Esophagus muscularis mucosa (tissue), 4 donors: ENCODE measurements at regions not wholly inside any gene's neighbourhood (a gene's known extent, or its start where the extent isn't known, plus 50 kb on each side); places are given as distances from the start of the nearest gene placed in this dataset.

Experiments used
- DNase-seq: peaks from one replicate; pipeline ENCODE4 v3.0.0-alpha.2; 2017; ENCODE audit errors: extremely low spot score
- H3K27ac ChIP-seq, 4 donors: fragments of 200-600 bp; sonication (generic); replicated peaks in 1 of 4; 1 replicate in 3 of 4; 2 replicates in 1 of 4; pipeline ENCODE4 v1.5.1; 2016 to 2019; ENCODE audit warnings: mild to moderate bottlenecking in 1 of 4
- H3K27me3 ChIP-seq, 4 donors: fragments of 200-600 bp; sonication (generic); one replicate each; pipeline versions ENCODE4 v1.5.1 to v1.6.0; 2016 to 2019
- H3K36me3 ChIP-seq, 4 donors: fragments of 200-600 bp; sonication (generic); one replicate each; pipeline ENCODE4 v1.5.1; 2016 to 2019
- H3K4me1 ChIP-seq, 4 donors: fragments of 200-600 bp; sonication (generic); one replicate each; pipeline ENCODE4 v1.5.1; 2016 to 2019
- H3K4me3 ChIP-seq, 4 donors: fragments of 200-600 bp; sonication (generic); 1 replicate in 2 of 4; 2 replicates in 2 of 4; pipeline ENCODE4 v1.5.1; 2016 to 2019; ENCODE audit warnings: mild to moderate bottlenecking in 4 of 4, moderate library complexity in 1 of 4
- H3K9me3 ChIP-seq, 4 donors: fragments of 200-600 bp; sonication (generic); 1 replicate in 3 of 4; 2 replicates in 1 of 4; pipeline ENCODE4 v1.5.1; 2016 to 2019
- CTCF ChIP-seq, 3 experiments: fragments of 200-600 bp in 2 of 3; fragments of 450-650 bp in 1 of 3; sonication (generic) in 2 of 3; IDR thresholded peaks; one replicate each; pipeline ENCODE4 v1.5.1; 2017 to 2019; ENCODE audit warnings: antibody characterized with exemption in 3 of 3, mild to moderate bottlenecking in 2 of 3, moderate library complexity in 1 of 3
- EP300 ChIP-seq: sonication (generic); formaldehyde crosslinking; IDR thresholded peaks from one replicate; pipeline ENCODE4 v1.6.1; 2017; ENCODE audit warnings: antibody characterized with exemption
- POLR2A ChIP-seq: fragments of 450-650 bp; IDR thresholded peaks from one replicate; pipeline ENCODE4 v1.6.1; 2017; ENCODE audit warnings: antibody characterized with exemption, moderate library complexity, mild to moderate bottlenecking, low read depth
- POLR2AphosphoS5 ChIP-seq, 2 donors: sonication (generic); formaldehyde crosslinking; IDR thresholded peaks; one replicate each; pipeline ENCODE4 v1.6.1; 2017; ENCODE audit warnings: antibody characterized with exemption in 2 of 2
- WGBS: methylation state at CpG from one replicate; pipeline ENCODE4 v1.1.5; 2018; 5-methylcytosine and 5-hydroxymethylcytosine counted together
- intact Hi-C: fragments of 100-400 bp; cut with DNase I; formaldehyde crosslinking; loops from one replicate; pipeline ENCODE4 v1.15.1; 2023

GRCh38 chr2:103788951-103789350 lies 1027.1 kb downstream of the TMEM182 start:
- peaks cover 0 to 11% (median 3%) of the 10 kb centered on the region in 4 donors for H3K4me1 ChIP-seq
- peaks cover 0 to 4% (median 0%) of the 10 kb centered on the region in 4 donors for H3K27me3 ChIP-seq
- no peaks in the 10 kb centered on the region for H3K36me3 ChIP-seq
- no peaks in the 10 kb centered on the region for H3K9me3 ChIP-seq
- 22% methylated on average over 2 of the region's 2 CpGs for WGBS
- H3K4me3 ChIP-seq, result no peak overlapping the region
- intact Hi-C loops, result no loop called here
- H3K27ac ChIP-seq, result no peak overlapping the region
- TF ChIP-seq POLR2AphosphoS5 (IDR thresholded peaks at IDR 0.05) (no peak), EP300 (no peak), CTCF (IDR thresholded peaks at IDR 0.05) (no peak), POLR2A (no peak)
- no peak for DNase-seq

GRCh38 chr2:103789381-103790095 lies 1027.7 kb downstream of the TMEM182 start:
- no peaks in the 10 kb centered on the region for H3K36me3 ChIP-seq
- peaks cover 0 to 7% (median 0%) of the 10 kb centered on the region in 4 donors for H3K27me3 ChIP-seq
- 26% methylated on average over 3 of the region's 3 CpGs for WGBS
- H3K27ac ChIP-seq, result no peak overlapping the region
- intact Hi-C loops, result no loop called here
- TF ChIP-seq EP300 (no peak), POLR2AphosphoS5 (IDR thresholded peaks at IDR 0.05) (no peak), CTCF (IDR thresholded peaks at IDR 0.05) (no peak), POLR2A (no peak)
- H3K4me1 ChIP-seq, result peaks cover 0 to 11% (median 3%) of the 10 kb centered on the region in 4 donors
- H3K9me3 ChIP-seq, result no peaks in the 10 kb centered on the region
- H3K4me3 ChIP-seq, result no peak overlapping the region
- DNase-seq, result no peak

GRCh38 chr2:103792042-103792441 lies 1030.2 kb downstream of the TMEM182 start:
- H3K27ac ChIP-seq, result no peak overlapping the region
- no peak for TF ChIP-seq EP300
- no peak for TF ChIP-seq POLR2AphosphoS5 (IDR thresholded peaks at IDR 0.05)
- H3K4me3 ChIP-seq, result no peak overlapping the region
- no peaks in the 10 kb centered on the region for H3K9me3 ChIP-seq
- intact Hi-C loops, result no loop called here
- no peak for DNase-seq
- 35% methylated on average over 5 of the region's 5 CpGs for WGBS
- H3K27me3 ChIP-seq, result peaks cover 0 to 7% (median 0%) of the 10 kb centered on the region in 4 donors
- no peaks in the 10 kb centered on the region for H3K36me3 ChIP-seq
- peaks cover 0 to 11% (median 3%) of the 10 kb centered on the region in 4 donors for H3K4me1 ChIP-seq

GRCh38 chr2:103798291-103798690 lies 1036.5 kb downstream of the TMEM182 start:
- DNase-seq, result no peak
- H3K27me3 ChIP-seq, result peaks cover 0 to 7% (median 0%) of the 10 kb centered on the region in 4 donors
- no peak for TF ChIP-seq CTCF (IDR thresholded peaks at IDR 0.05)
- TF ChIP-seq POLR2AphosphoS5 (IDR thresholded peaks at IDR 0.05), result no peak
- TF ChIP-seq EP300, result no peak
- intact Hi-C loops, result no loop called here
- H3K4me3 ChIP-seq, result no peak overlapping the region
- WGBS, result 69% methylated on average over 1 of the region's 1 CpG
- H3K4me1 ChIP-seq, result no peaks in the 10 kb centered on the region
- no peaks in the 10 kb centered on the region for H3K36me3 ChIP-seq
- H3K27ac ChIP-seq, result no peak overlapping the region
- no peaks in the 10 kb centered on the region for H3K9me3 ChIP-seq

- intact Hi-C loops, result no loop called here
- Histone ChIP-seq H3K4me1 (no peaks in the 10 kb centered on the region), H3K4me3 (no peak overlapping the region), H3K9me3 (no peaks in the 10 kb centered on the region), H3K36me3 (no peaks in the 10 kb centered on the region), H3K27ac (no peak overlapping the region), H3K27me3 (no peaks in the 10 kb centered on the region)
- DNase-seq, result no peak
- TF ChIP-seq CTCF (IDR thresholded peaks at IDR 0.05) (no peak), POLR2AphosphoS5 (IDR thresholded peaks at IDR 0.05) (no peak), EP300 (no peak), POLR2A (no peak)
- 39% methylated on average over 1 of the region's 1 CpG for WGBS
Observed at GRCh38 chr2:103804013-103804412, 1042.2 kb downstream of the TMEM182 start.
